Neural cell (in vitro differentiated cells): ENCODE measurements at regions not wholly inside any gene's neighbourhood (a gene's known extent, or its start where the extent isn't known, plus 50 kb on each side); places are given as distances from the start of the nearest gene placed in this dataset.
A peak's percentile ranks its signal among the peaks of the same experiment; 100 is the strongest.

Experiments
- EP300 ChIP-seq: fragments of 450-650 bp; conservative IDR thresholded peaks from 2 replicates; pipeline ENCODE4 v1.6.1; 2014; ENCODE audit warnings: antibody characterized with exemption, mild to moderate bottlenecking, moderate library complexity; ENCODE audit not compliant: poor library complexity, severe bottlenecking
- EZH2 ChIP-seq: fragments of 200-600, 300-800 bp; shearing (Covaris generic), sonication (generic); IDR thresholded peaks from 2 replicates; pipeline ENCODE4 v1.6.1; 2014; ENCODE audit warnings: antibody characterized with exemption, low read length, borderline replicate concordance, mild to moderate bottlenecking; ENCODE audit not compliant: insufficient read depth, poor library complexity, severe bottlenecking
- TAF1 ChIP-seq: IDR thresholded peaks from 2 replicates; pipeline ENCODE4 v1.6.1; 2012; ENCODE audit warnings: low read depth
- TF ChIP-seq, protein P1 (sequence below): fragments of 450-650 bp; IDR thresholded peaks from 2 replicates; pipeline ENCODE4 v1.5.1; 2014; ENCODE audit warnings: antibody characterized with exemption, mild to moderate bottlenecking, moderate library complexity; ENCODE audit not compliant: poor library complexity, severe bottlenecking
- TF ChIP-seq, protein P2 (sequence below): IDR thresholded peaks from 2 replicates; pipeline ENCODE4 v1.6.1; 2012; ENCODE audit warnings: borderline replicate concordance

DNA sequence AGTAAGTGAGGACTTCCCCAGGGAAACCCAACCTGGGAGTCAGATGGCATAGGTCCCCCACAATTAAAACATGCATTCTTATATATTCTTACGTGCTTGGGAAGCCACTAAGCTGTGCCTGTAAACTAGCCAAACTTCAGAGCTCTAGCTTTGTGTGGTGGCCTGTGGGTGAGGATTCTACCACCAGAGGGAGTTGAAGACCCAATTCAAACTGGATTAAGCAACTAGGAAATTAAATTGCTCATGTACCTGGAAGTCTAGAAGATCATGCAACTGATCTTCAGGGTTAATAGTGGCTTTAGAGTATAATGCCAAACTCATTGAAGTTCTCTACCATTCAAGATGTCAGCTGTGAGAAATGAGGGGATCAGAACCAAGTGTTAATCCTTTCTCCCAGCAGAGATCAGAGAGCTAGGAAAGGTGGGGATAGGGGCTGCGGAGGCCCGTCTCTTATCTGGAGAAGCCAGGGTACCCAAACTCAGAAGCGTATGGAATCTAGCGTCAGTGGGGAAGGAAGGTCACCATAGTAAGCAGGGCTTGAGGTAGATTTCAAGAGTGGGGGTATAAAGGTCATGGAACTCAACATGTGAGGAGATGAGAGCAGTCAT is 53.2 kb upstream of the CCDC85A start:
- TF ChIP-seq EZH2 (no peak), EP300 (no peak), TAF1 (no peak)
- TF ChIP-seq, protein P1, sequence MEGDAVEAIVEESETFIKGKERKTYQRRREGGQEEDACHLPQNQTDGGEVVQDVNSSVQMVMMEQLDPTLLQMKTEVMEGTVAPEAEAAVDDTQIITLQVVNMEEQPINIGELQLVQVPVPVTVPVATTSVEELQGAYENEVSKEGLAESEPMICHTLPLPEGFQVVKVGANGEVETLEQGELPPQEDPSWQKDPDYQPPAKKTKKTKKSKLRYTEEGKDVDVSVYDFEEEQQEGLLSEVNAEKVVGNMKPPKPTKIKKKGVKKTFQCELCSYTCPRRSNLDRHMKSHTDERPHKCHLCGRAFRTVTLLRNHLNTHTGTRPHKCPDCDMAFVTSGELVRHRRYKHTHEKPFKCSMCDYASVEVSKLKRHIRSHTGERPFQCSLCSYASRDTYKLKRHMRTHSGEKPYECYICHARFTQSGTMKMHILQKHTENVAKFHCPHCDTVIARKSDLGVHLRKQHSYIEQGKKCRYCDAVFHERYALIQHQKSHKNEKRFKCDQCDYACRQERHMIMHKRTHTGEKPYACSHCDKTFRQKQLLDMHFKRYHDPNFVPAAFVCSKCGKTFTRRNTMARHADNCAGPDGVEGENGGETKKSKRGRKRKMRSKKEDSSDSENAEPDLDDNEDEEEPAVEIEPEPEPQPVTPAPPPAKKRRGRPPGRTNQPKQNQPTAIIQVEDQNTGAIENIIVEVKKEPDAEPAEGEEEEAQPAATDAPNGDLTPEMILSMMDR, result peak; percentile 51
- TF ChIP-seq, protein P2, sequence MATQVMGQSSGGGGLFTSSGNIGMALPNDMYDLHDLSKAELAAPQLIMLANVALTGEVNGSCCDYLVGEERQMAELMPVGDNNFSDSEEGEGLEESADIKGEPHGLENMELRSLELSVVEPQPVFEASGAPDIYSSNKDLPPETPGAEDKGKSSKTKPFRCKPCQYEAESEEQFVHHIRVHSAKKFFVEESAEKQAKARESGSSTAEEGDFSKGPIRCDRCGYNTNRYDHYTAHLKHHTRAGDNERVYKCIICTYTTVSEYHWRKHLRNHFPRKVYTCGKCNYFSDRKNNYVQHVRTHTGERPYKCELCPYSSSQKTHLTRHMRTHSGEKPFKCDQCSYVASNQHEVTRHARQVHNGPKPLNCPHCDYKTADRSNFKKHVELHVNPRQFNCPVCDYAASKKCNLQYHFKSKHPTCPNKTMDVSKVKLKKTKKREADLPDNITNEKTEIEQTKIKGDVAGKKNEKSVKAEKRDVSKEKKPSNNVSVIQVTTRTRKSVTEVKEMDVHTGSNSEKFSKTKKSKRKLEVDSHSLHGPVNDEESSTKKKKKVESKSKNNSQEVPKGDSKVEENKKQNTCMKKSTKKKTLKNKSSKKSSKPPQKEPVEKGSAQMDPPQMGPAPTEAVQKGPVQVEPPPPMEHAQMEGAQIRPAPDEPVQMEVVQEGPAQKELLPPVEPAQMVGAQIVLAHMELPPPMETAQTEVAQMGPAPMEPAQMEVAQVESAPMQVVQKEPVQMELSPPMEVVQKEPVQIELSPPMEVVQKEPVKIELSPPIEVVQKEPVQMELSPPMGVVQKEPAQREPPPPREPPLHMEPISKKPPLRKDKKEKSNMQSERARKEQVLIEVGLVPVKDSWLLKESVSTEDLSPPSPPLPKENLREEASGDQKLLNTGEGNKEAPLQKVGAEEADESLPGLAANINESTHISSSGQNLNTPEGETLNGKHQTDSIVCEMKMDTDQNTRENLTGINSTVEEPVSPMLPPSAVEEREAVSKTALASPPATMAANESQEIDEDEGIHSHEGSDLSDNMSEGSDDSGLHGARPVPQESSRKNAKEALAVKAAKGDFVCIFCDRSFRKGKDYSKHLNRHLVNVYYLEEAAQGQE, result no peak
